AG08395 (cell line): ENCODE measurements at regions not wholly inside any gene's neighbourhood (a gene's known extent, or its start where the extent isn't known, plus 50 kb on each side); places are given as distances from the start of the nearest gene placed in this dataset.

Experiments used
- DNase-seq: peaks from one replicate; pipeline ENCODE4 v3.0.0; 2012; ENCODE audit warnings: mixed read lengths, low spot score

- DNase-seq: no peak
Measured at GRCh38 chr6:98717988-98718387, 116.4 kb upstream of the POU3F2 start.

- no peak for DNase-seq
Measured at GRCh38 chr6:98724537-98724936, 109.8 kb upstream of the POU3F2 start.

DNA sequence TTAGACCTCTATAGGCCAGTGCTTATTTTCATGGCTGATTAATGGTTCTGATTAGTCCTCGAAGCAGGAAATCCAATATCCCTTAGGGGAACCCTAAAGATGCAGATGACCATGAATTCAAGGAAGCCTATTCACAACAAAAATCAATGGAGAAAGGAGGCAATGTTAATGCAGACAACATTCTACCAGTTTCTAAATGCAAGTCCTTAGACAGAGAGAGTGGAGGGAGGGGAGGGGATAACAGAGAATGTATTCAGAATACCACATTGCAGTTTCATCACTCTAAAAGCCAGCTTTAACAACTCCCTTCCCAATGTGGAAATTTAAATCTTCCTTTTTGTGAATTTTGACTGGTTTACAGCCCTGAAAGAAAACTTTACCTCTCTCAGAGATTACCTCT, 87.1 kb upstream of the POU3F2 start:
- no peak for DNase-seq

DNA sequence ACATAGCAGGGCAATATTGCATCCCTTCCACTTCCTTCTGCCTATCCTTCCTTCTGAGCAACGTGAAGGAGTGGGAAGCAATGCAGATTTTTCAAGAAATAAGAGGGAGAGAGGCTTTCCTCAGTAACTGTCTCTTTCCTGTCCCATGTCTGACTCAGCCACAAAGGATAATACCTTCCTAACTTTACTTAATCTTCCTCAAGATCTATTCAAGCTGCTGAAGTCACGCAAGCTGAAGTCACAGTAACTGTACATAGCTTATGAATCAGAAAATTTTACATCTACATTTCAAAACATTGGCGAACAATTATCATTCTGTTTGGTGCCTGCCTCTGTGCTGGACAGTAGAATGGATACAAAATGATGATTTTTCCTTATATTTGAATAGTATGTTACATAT, 86.4 kb upstream of the POU3F2 start:
- DNase-seq: no peak

DNA sequence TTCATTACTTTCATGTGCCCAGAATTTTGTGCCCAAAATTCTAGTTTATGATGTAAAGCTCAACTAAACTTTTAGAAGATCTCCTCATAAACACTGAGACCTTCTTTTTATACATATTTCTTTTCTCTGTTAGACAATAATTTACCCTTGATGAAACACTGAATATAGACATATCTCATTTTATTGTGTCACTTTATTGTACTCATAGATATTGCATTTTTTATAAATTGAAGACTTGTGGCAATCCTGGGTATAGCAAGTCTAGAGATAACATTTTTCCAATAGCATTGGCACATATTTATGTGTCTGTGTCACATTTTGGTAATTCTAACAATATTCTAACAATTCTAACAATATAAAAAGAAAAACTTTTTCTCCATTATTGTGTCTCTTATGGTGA, 74.9 kb upstream of the POU3F2 start:
- DNase-seq: no peak

DNA sequence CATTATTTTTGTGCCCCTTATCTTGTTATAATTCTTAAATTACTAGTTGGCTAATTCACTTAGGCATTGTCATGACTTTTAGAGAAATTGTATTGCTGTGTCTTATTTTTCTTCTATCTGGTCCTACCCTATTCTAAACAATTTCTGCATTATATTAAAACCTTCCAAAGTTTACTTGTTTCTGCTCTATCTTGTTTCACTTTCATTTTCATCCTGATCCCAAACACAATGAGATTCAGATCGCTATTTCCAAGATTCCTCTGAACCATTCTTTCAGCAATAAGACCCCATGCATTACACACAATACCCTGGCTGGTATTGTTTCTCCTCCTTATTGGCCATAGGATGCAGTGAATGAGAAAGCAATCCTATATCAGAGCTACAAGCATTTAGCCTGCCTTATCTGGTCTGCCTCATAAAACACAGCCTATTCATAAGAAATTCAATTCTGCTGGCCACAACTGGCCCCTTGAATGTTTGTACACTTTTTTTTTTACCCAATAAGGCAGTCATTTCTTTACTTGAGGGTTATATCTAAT, 69.9 kb upstream of the POU3F2 start:
- no peak for DNase-seq

- DNase-seq: peak; percentile 2
Measured at GRCh38 chr6:98769546-98769945, 64.8 kb upstream of the POU3F2 start.

GRCh38 chr6:98775205-98775604, 59.2 kb upstream of the POU3F2 start:
- DNase-seq: no peak

DNA sequence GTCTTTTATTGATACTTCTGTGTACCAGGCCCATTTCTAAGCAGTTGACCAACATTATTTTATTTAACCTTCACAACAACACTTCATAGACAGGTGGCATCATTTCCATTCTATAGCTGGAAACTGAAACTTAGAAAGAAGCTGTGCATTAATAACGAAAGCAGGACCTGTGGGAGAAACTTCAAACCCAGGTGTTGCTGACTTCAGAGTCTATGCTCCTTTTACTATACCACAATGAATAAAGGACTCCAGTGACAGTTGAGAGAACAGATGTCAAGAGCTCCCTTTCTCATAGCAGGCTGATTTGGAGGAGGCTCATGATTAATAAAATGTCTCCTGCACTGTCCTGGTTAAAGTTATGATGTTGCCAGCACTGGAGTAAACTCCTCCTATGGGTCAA, 56.6 kb upstream of the POU3F2 start:
- no peak for DNase-seq

GRCh38 chr6:98779618-98780017, 54.8 kb upstream of the POU3F2 start:
- no peak for DNase-seq

GRCh38 chr6:98782772-98783171, 51.6 kb upstream of the POU3F2 start:
- no peak for DNase-seq

GRCh38 chr6:98783578-98783977, 50.8 kb upstream of the POU3F2 start:
- DNase-seq: no peak
